ENCODE measurements at regions not wholly inside any gene's neighbourhood (a gene's known extent, or its start where the extent isn't known, plus 50 kb on each side); places are given as distances from the start of the nearest gene placed in this dataset.

GRCh38 chr15:77807611-77808010 is 174.9 kb upstream of the LINGO1 start:
- Mint-ChIP-seq H3K27me3 (no peaks in the 10 kb centered on the region), H3K4me3 (no peak overlapping the region), H3K27ac (no peak overlapping the region), H3K4me1 (no peaks in the 10 kb centered on the region), H3K36me3 (ENCODE audit: low read depth) (no peaks in the 10 kb centered on the region), H3K9me3 (no peaks in the 10 kb centered on the region)
- ChIA-PET POLR2A (no interaction called here), CTCF (no interaction called here)
- DNase-seq: no peak

- H3K27me3 Mint-ChIP-seq: no peaks in the 10 kb centered on the region
- no peak for DNase-seq
- ChIA-PET CTCF (no interaction called here), POLR2A (no interaction called here)
- no peak overlapping the region for H3K4me3 Mint-ChIP-seq
- no peaks in the 10 kb centered on the region for H3K4me1 Mint-ChIP-seq
- H3K27ac Mint-ChIP-seq: no peak overlapping the region
- no peaks in the 10 kb centered on the region for H3K9me3 Mint-ChIP-seq
- H3K36me3 Mint-ChIP-seq (ENCODE audit: low read depth): no peaks in the 10 kb centered on the region
Measured at GRCh38 chr15:77807115-77807514, 174.4 kb upstream of the LINGO1 start.

- Mint-ChIP-seq H3K36me3 (ENCODE audit: low read depth) (no peaks in the 10 kb centered on the region), H3K4me3 (no peak overlapping the region), H3K27ac (no peak overlapping the region), H3K9me3 (no peaks in the 10 kb centered on the region), H3K27me3 (peaks cover 2% of the 10 kb centered on the region), H3K4me1 (no peaks in the 10 kb centered on the region)
- CTCF ChIA-PET: no interaction called here
- POLR2A ChIA-PET: no interaction called here
- DNase-seq: no peak
Measured at GRCh38 chr15:77804210-77804609, 171.5 kb upstream of the LINGO1 start.

GRCh38 chr15:77803487-77803886 is 170.8 kb upstream of the LINGO1 start:
- no peak for DNase-seq
- H3K9me3 Mint-ChIP-seq: no peaks in the 10 kb centered on the region
- peaks cover 2% of the 10 kb centered on the region for H3K27me3 Mint-ChIP-seq
- no peak overlapping the region for H3K4me3 Mint-ChIP-seq
- H3K4me1 Mint-ChIP-seq: no peaks in the 10 kb centered on the region
- H3K27ac Mint-ChIP-seq: no peak overlapping the region
- CTCF ChIA-PET: no interaction called here
- POLR2A ChIA-PET: no interaction called here
- no peaks in the 10 kb centered on the region for H3K36me3 Mint-ChIP-seq (ENCODE audit: low read depth)

- H3K4me3 Mint-ChIP-seq: no peak overlapping the region
- no peak for DNase-seq
- peaks cover 2% of the 10 kb centered on the region for H3K27me3 Mint-ChIP-seq
- H3K9me3 Mint-ChIP-seq: no peaks in the 10 kb centered on the region
- no peaks in the 10 kb centered on the region for H3K4me1 Mint-ChIP-seq
- H3K27ac Mint-ChIP-seq: no peak overlapping the region
- H3K36me3 Mint-ChIP-seq (ENCODE audit: low read depth): no peaks in the 10 kb centered on the region
- POLR2A ChIA-PET: no interaction called here
- CTCF ChIA-PET: no interaction called here
Measured at GRCh38 chr15:77800305-77800704, 167.6 kb upstream of the LINGO1 start.

- H3K27me3 Mint-ChIP-seq: peaks cover 2% of the 10 kb centered on the region
- no peak for DNase-seq
- H3K9me3 Mint-ChIP-seq: no peaks in the 10 kb centered on the region
- POLR2A ChIA-PET: no interaction called here
- no peak overlapping the region for H3K4me3 Mint-ChIP-seq
- no peaks in the 10 kb centered on the region for H3K4me1 Mint-ChIP-seq
- no peaks in the 10 kb centered on the region for H3K36me3 Mint-ChIP-seq (ENCODE audit: low read depth)
- no peak overlapping the region for H3K27ac Mint-ChIP-seq
- CTCF ChIA-PET: no interaction called here
Measured at GRCh38 chr15:77798847-77799246, 166.1 kb upstream of the LINGO1 start.

- H3K27ac Mint-ChIP-seq: no peak overlapping the region
- H3K36me3 Mint-ChIP-seq (ENCODE audit: low read depth): no peaks in the 10 kb centered on the region
- ChIA-PET POLR2A (no interaction called here), CTCF (no interaction called here)
- H3K4me1 Mint-ChIP-seq: no peaks in the 10 kb centered on the region
- H3K4me3 Mint-ChIP-seq: no peak overlapping the region
- DNase-seq: no peak
- no peaks in the 10 kb centered on the region for H3K9me3 Mint-ChIP-seq
- peaks cover 4% of the 10 kb centered on the region for H3K27me3 Mint-ChIP-seq
Measured at GRCh38 chr15:77798151-77798835, 165.6 kb upstream of the LINGO1 start.

GRCh38 chr15:77797270-77797669 is 164.6 kb upstream of the LINGO1 start:
- H3K4me3 Mint-ChIP-seq: no peak overlapping the region
- ChIA-PET CTCF (interaction anchor here (1.1 kb wide), 1 partner anchor 13 kb away, joined by 3 read pairs; no protein-coding TSS in a partner anchor), POLR2A (no interaction called here)
- no peaks in the 10 kb centered on the region for H3K9me3 Mint-ChIP-seq
- H3K27ac Mint-ChIP-seq: no peak overlapping the region
- H3K27me3 Mint-ChIP-seq: peaks cover 7% of the 10 kb centered on the region
- no peak for DNase-seq
- no peaks in the 10 kb centered on the region for H3K36me3 Mint-ChIP-seq (ENCODE audit: low read depth)
- no peaks in the 10 kb centered on the region for H3K4me1 Mint-ChIP-seq

GRCh38 chr15:77796046-77796729 is 163.5 kb upstream of the LINGO1 start:
- no peak for DNase-seq
- Mint-ChIP-seq H3K4me3 (no peak overlapping the region), H3K9me3 (no peaks in the 10 kb centered on the region), H3K4me1 (no peaks in the 10 kb centered on the region), H3K27me3 (peaks cover 7% of the 10 kb centered on the region), H3K27ac (no peak overlapping the region), H3K36me3 (ENCODE audit: low read depth) (no peaks in the 10 kb centered on the region)
- ChIA-PET POLR2A (no interaction called here), CTCF (interaction anchor here (1.1 kb wide), 1 partner anchor 12 kb away, joined by 3 read pairs; no protein-coding TSS in a partner anchor)

- DNase-seq: no peak
- CTCF ChIA-PET: no interaction called here
- H3K9me3 Mint-ChIP-seq: no peaks in the 10 kb centered on the region
- H3K27me3 Mint-ChIP-seq: peaks cover 7% of the 10 kb centered on the region
- H3K36me3 Mint-ChIP-seq (ENCODE audit: low read depth): no peaks in the 10 kb centered on the region
- no peaks in the 10 kb centered on the region for H3K4me1 Mint-ChIP-seq
- POLR2A ChIA-PET: no interaction called here
- no peak overlapping the region for H3K27ac Mint-ChIP-seq
- no peak overlapping the region for H3K4me3 Mint-ChIP-seq
Measured at GRCh38 chr15:77795446-77795845, 162.7 kb upstream of the LINGO1 start.

- H3K36me3 Mint-ChIP-seq (ENCODE audit: low read depth): no peaks in the 10 kb centered on the region
- peaks cover 5% of the 10 kb centered on the region for H3K27me3 Mint-ChIP-seq
- no peaks in the 10 kb centered on the region for H3K9me3 Mint-ChIP-seq
- no peak overlapping the region for H3K27ac Mint-ChIP-seq
- DNase-seq: no peak
- no peak overlapping the region for H3K4me3 Mint-ChIP-seq
- POLR2A ChIA-PET: no interaction called here
- H3K4me1 Mint-ChIP-seq: no peaks in the 10 kb centered on the region
- CTCF ChIA-PET: no interaction called here
Measured at GRCh38 chr15:77791941-77792340, 159.2 kb upstream of the LINGO1 start.

GRCh38 chr15:77790481-77790880 is 157.8 kb upstream of the LINGO1 start:
- ChIA-PET POLR2A (no interaction called here), CTCF (no interaction called here)
- no peak overlapping the region for H3K4me3 Mint-ChIP-seq
- DNase-seq: no peak
- H3K27me3 Mint-ChIP-seq: peaks cover 5% of the 10 kb centered on the region
- H3K4me1 Mint-ChIP-seq: no peaks in the 10 kb centered on the region
- no peaks in the 10 kb centered on the region for H3K9me3 Mint-ChIP-seq
- H3K27ac Mint-ChIP-seq: no peak overlapping the region
- H3K36me3 Mint-ChIP-seq (ENCODE audit: low read depth): no peaks in the 10 kb centered on the region

- Mint-ChIP-seq H3K36me3 (ENCODE audit: low read depth) (no peaks in the 10 kb centered on the region), H3K27me3 (no peaks in the 10 kb centered on the region), H3K4me3 (no peak overlapping the region), H3K4me1 (no peaks in the 10 kb centered on the region), H3K27ac (no peak overlapping the region), H3K9me3 (no peaks in the 10 kb centered on the region)
- no peak for DNase-seq
- ChIA-PET CTCF (no interaction called here), POLR2A (no interaction called here)
Measured at GRCh38 chr15:77786956-77787355, 154.2 kb upstream of the LINGO1 start.

GRCh38 chr15:77786181-77786890 is 153.6 kb upstream of the LINGO1 start:
- POLR2A ChIA-PET: no interaction called here
- CTCF ChIA-PET: no interaction called here
- DNase-seq: no peak
- no peak overlapping the region for H3K4me3 Mint-ChIP-seq
- no peaks in the 10 kb centered on the region for H3K27me3 Mint-ChIP-seq
- no peaks in the 10 kb centered on the region for H3K9me3 Mint-ChIP-seq
- H3K27ac Mint-ChIP-seq: no peak overlapping the region
- H3K4me1 Mint-ChIP-seq: no peaks in the 10 kb centered on the region
- H3K36me3 Mint-ChIP-seq (ENCODE audit: low read depth): no peaks in the 10 kb centered on the region
